Uterus (tissue), 2 donors: ENCODE measurements at regions not wholly inside any gene's neighbourhood (a gene's known extent, or its start where the extent isn't known, plus 50 kb on each side); places are given as distances from the start of the nearest gene placed in this dataset.

Source experiments
- POLR2A ChIP-seq, 2 donors: fragments of 450-650 bp; IDR thresholded peaks; one replicate each; pipeline ENCODE4 v1.6.1; 2016; ENCODE audit warnings: antibody characterized with exemption in 2 of 2, mild to moderate bottlenecking in 1 of 2, moderate library complexity in 1 of 2
- TF ChIP-seq, protein P1 (sequence below), 4 experiments: fragments of 200-600 bp in 2 of 4; fragments of 450-650 bp in 2 of 4; sonication (generic) in 2 of 4; IDR thresholded peaks; one replicate each; pipeline ENCODE4 v1.5.1; 2016 to 2019; ENCODE audit warnings: antibody characterized with exemption in 4 of 4, mild to moderate bottlenecking in 2 of 4, moderate library complexity in 1 of 4

DNA sequence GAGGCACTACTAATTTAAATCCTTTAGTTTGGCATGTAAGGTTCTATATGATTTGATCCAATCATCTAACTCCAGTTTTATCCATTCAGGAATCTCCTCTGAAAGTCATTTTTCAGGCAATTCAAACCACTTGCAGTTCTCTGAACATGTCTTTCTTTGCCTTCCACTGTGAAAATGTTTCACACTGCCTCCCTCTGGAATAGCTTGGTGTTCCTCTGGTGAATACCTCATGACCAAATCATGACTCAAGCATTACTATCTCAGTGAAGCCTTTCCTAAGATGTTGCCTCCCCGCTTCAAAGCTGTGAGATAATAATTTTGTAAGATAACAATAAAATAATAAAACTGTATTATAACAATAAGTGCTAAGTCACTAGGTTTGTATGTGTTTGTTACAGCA, 981.1 kb downstream of the DTWD2 start:
- TF ChIP-seq, protein P1, sequence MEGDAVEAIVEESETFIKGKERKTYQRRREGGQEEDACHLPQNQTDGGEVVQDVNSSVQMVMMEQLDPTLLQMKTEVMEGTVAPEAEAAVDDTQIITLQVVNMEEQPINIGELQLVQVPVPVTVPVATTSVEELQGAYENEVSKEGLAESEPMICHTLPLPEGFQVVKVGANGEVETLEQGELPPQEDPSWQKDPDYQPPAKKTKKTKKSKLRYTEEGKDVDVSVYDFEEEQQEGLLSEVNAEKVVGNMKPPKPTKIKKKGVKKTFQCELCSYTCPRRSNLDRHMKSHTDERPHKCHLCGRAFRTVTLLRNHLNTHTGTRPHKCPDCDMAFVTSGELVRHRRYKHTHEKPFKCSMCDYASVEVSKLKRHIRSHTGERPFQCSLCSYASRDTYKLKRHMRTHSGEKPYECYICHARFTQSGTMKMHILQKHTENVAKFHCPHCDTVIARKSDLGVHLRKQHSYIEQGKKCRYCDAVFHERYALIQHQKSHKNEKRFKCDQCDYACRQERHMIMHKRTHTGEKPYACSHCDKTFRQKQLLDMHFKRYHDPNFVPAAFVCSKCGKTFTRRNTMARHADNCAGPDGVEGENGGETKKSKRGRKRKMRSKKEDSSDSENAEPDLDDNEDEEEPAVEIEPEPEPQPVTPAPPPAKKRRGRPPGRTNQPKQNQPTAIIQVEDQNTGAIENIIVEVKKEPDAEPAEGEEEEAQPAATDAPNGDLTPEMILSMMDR (IDR thresholded peaks at IDR 0.05), result no peak
- TF ChIP-seq POLR2A (IDR thresholded peaks at IDR 0.05), result no peak
